Esophagus muscularis mucosa (tissue), 4 donors: ENCODE measurements at regions not wholly inside any gene's neighbourhood (a gene's known extent, or its start where the extent isn't known, plus 50 kb on each side); places are given as distances from the start of the nearest gene placed in this dataset.
"Not testable (repeated sequence)": the region's sequence is repeated elsewhere in the genome, so short reads cannot be mapped to it uniquely, and the experiment has no call there.

Source experiments
- CTCF ChIP-seq, 3 experiments: fragments of 200-600 bp in 2 of 3; fragments of 450-650 bp in 1 of 3; sonication (generic) in 2 of 3; IDR thresholded peaks; one replicate each; pipeline ENCODE4 v1.5.1; 2017 to 2019; ENCODE audit warnings: antibody characterized with exemption in 3 of 3, mild to moderate bottlenecking in 2 of 3, moderate library complexity in 1 of 3
- EP300 ChIP-seq: sonication (generic); formaldehyde crosslinking; IDR thresholded peaks from one replicate; pipeline ENCODE4 v1.6.1; 2017; ENCODE audit warnings: antibody characterized with exemption
- POLR2A ChIP-seq: fragments of 450-650 bp; IDR thresholded peaks from one replicate; pipeline ENCODE4 v1.6.1; 2017; ENCODE audit warnings: antibody characterized with exemption, moderate library complexity, mild to moderate bottlenecking, low read depth
- POLR2AphosphoS5 ChIP-seq, 2 donors: sonication (generic); formaldehyde crosslinking; IDR thresholded peaks; one replicate each; pipeline ENCODE4 v1.6.1; 2017; ENCODE audit warnings: antibody characterized with exemption in 2 of 2

DNA sequence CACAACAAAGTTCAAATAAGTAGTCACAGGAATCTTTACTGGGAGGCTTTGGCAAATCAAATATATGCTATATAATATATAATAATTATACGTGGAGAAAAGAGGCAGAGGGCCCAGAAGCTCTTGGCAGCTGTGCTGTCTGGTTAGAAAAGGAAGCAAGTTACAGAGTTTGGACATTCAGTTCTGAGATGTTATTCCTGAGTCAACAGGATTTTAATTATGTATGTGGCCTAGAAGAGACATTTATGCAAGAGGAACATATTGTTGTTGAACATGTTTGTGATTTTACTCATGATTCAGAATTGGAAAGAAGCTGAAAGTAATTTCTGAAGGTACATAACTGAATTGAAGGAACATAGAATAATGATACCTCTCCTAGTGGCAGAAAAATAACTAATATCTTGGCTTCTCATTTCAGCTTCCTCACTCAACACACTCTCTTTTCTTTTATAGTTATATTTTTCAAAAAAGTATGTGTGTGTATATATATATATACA lies 79.7 kb upstream of the GPR89A start:
- not testable (repeated sequence) for TF ChIP-seq POLR2AphosphoS5 (IDR thresholded peaks at IDR 0.05); CTCF (IDR thresholded peaks at IDR 0.05); POLR2A; EP300
